GM10266 (cell line): ENCODE measurements at regions not wholly inside any gene's neighbourhood (a gene's known extent, or its start where the extent isn't known, plus 50 kb on each side); places are given as distances from the start of the nearest gene placed in this dataset.

Experiments
- DNase-seq: peaks from one replicate; pipeline ENCODE4 v3.0.0; 2012; ENCODE audit errors: extremely low spot score
- CTCF ChIP-seq: IDR thresholded peaks from 2 replicates; pipeline ENCODE4 v1.5.1; 2012; ENCODE audit warnings: mild to moderate bottlenecking, low read depth; ENCODE audit not compliant: control insufficient read depth, insufficient read depth; ENCODE audit errors: missing control alignments

GRCh38 chr6:144883915-144884314 lies 598.8 kb downstream of the UTRN start:
- TF ChIP-seq CTCF: no peak
- no peak for DNase-seq

GRCh38 chr6:144885817-144886216 lies 600.7 kb downstream of the UTRN start:
- no peak for TF ChIP-seq CTCF
- no peak for DNase-seq

DNA sequence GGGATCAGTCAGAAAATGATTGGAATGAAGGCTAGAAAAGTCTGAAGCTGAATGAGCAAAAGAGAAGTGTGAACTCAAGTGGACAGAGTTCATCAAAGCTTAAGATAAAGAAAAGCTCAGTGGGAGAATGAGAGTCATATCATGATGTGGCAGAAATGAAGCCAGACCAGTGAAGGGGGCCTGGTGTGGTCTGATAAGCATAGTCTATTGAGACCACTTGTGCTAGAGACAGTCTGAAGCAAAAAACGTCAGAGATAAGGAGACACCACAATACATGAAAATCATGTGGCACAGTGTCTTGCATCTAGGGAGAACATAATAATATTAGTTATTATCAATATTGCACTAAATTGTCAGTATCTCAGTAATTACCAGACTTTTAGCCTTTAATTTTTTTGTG lies 601.5 kb downstream of the UTRN start:
- no peak for DNase-seq
- no peak for TF ChIP-seq CTCF

DNA sequence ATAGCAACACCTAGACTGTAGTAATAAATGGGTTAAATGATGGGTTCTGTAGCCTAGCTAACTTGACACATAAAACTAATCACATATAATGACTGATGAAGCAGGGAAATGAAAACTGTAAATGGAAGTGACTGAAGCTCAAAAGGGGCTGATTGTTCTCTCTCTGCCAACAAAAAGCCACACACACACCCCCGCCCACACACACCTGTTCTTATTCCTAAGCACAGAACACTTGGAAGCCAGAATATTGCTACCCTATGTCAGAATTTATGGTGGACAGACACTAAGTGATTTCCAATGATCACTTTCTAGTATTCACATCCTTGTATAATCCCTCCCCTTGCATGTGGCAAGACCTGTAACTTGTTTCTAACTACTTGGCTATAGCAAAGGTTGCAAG lies 603.5 kb downstream of the UTRN start:
- DNase-seq: no peak
- TF ChIP-seq CTCF: no peak

- no peak for DNase-seq
- no peak for TF ChIP-seq CTCF
Observed at GRCh38 chr6:144893680-144894151, 608.6 kb downstream of the UTRN start.

- no peak for TF ChIP-seq CTCF
- DNase-seq: no peak
Observed at GRCh38 chr6:144894240-144894639, 609.1 kb downstream of the UTRN start.

- no peak for TF ChIP-seq CTCF
- no peak for DNase-seq
Observed at GRCh38 chr6:144895313-144896278, 610.5 kb downstream of the UTRN start.
